ENCODE measurements at regions not wholly inside any gene's neighbourhood (a gene's known extent, or its start where the extent isn't known, plus 50 kb on each side); places are given as distances from the start of the nearest gene placed in this dataset.
"Not testable (repeated sequence)": the region's sequence is repeated elsewhere in the genome, so short reads cannot be mapped to it uniquely, and the experiment has no call there.

- not testable (repeated sequence) for TF ChIP-seq POLR2A (IDR thresholded peaks at IDR 0.05; ENCODE audit: low read depth); CTCF (IDR thresholded peaks at IDR 0.05); POLR2AphosphoS5 (IDR thresholded peaks at IDR 0.05); EP300 (IDR thresholded peaks at IDR 0.05)
Observed at GRCh38 chr11:42881335-42881734, 430.5 kb upstream of the API5 start.

Data from esophagus muscularis mucosa (tissue), 4 donors.